GM19043 (cell line): ENCODE measurements at regions not wholly inside any gene's neighbourhood (a gene's known extent, or its start where the extent isn't known, plus 50 kb on each side); places are given as distances from the start of the nearest gene placed in this dataset.

Source experiments
- ATAC-seq: cut with Tn5 transposase; IDR thresholded peaks from one replicate; pipeline ENCODE4 v1.9.1; 2021; ENCODE audit warnings: low read depth; ENCODE audit not compliant: unreplicated experiment

DNA sequence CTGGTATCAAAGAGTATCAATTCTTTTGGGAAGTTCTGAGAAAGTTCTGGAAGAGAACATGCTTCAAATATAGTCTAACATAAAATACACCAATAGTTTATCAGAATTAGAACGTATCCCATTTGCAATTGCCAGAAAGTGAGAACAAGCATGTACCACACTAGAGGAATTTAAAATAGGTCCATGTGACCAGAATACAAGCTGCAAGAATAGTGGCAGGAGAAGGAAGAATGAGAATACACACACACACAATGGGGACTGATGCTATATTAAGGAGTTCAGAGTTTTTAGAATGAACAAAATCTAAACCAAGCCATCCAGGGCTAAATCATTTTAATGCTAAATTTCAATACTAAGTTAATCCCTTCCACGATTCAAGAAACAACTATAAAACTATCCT is 99.1 kb upstream of the TMEM168 start:
- ATAC-seq: no peak

DNA sequence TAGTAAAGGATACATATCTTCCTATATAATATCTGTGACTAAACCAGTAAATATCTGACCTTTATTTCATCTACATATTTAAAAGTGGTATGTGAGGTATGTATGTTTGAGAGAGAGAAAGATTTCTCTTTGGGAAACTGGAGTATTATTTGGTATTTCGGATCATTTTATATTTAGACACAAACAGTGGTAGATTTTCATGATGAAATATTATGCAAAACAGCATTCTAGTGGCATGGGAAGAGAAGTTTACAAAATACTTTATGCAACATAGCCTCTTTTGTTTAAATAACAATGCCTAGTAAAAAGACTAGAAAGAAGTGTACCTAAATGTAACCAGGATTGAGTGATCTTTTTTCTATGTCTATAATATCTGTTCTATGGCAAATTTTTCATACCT is 98.6 kb upstream of the TMEM168 start:
- no peak for ATAC-seq

DNA sequence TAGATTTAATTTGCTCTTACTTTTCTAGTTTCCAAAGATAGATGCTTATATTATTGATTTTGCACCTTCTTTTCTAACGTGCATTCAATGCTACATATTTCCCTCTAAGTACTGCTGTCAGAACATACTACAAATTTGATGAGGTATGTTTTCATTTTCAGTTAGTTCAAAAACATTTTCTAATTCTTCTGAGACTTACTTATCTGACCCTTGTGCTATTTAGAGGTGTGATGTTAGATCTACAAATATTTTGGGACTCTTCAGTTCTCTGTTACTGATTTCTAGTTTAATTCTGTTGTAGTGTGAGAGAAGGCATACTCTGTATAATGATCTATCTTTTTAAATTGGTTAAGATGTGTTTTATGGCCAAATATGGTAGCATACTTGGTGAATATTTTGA is 97.8 kb upstream of the TMEM168 start:
- ATAC-seq: no peak

DNA sequence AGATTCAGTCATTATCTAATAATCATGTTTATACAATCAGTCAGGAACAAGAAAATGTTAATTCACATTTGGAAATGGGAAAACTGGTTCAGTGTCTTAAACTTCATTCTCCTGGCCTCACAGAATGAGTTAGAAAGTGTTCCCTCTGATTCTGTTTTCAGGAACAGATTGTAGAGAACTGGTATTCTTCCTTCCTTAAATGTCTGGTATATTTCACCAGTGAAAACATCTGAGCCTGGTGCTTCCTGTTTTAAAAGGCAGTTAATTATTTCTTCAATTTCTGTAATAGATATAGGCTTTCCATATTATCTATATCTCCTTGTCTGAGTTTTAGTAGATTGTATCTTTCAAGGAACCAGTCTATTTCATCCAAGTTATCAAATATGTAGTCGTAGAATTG is 97.1 kb upstream of the TMEM168 start:
- ATAC-seq: no peak

DNA sequence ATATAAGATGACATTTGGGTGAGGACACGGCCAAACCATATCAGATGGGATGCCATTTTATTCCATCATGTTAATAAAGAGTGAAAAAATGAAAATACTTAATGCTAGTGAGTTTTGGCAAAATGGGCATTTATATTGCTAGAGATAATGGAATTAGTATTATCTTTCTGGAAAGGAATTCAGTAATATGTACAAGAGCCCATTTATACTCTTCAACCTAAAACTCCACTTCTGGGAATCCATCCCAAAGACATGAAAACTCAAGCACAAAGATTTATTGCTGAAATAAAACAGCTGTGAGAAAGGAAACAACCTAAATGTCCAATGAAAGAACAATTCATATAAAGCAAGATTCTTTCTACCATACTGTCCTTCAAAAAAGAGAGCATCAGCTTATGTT is 96.0 kb upstream of the TMEM168 start:
- ATAC-seq: no peak

DNA sequence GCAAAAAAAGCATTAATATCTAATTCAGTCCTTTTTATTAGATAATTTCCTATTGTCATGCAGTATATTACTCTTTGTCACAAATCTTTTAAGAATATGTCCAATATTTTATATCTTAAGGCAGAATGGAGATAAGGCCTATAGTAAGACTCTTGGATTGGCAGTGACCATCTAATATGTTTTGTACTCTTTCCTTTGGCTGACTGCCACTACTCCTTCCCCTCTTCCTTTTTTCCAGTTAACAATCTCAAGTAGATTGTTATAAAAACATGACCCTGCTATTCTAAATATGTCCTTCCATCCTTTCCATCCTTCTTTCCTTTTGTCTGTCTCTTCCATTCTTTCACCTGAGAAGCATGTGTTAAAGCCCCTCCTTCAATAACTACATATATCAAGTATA is 92.8 kb upstream of the TMEM168 start:
- no peak for ATAC-seq

DNA sequence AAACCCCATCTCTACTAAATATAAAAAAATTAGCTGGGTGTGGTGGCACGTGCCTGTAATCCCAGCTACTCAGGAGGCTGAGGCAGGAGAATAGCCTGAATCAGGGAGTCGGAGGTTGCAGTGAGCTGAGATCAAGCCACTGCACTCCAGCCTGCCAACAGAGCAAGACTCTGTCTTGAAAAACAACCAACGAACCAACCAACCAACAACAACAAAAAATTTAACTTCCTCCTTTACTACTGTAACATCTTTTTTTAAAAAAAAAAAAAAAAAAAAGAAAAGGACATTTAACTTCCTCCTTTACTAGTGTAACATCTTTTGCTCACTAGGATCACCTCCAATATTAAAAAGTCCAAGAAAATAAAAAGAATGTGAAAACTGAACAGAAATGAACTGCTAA is 92.3 kb upstream of the TMEM168 start:
- no peak for ATAC-seq

DNA sequence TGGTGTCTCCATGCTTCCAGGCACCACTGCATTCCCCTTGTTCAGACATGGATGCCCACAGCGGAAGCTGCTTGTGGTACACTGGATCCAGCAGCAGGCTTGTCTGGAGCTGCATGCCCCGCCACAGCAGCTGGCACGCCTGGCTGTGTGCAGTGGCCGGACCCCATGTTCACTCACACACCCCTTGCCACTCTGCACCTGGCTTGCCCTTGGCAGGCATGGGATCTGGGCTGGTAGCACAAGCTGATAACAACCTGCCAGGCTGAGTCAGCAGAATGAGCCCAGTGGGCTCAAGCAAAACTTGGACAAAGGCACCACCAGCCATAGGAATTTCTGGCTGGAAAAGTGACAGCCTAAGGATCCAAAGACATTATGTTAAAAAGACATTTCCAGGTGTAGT is 91.8 kb upstream of the TMEM168 start:
- ATAC-seq: no peak

DNA sequence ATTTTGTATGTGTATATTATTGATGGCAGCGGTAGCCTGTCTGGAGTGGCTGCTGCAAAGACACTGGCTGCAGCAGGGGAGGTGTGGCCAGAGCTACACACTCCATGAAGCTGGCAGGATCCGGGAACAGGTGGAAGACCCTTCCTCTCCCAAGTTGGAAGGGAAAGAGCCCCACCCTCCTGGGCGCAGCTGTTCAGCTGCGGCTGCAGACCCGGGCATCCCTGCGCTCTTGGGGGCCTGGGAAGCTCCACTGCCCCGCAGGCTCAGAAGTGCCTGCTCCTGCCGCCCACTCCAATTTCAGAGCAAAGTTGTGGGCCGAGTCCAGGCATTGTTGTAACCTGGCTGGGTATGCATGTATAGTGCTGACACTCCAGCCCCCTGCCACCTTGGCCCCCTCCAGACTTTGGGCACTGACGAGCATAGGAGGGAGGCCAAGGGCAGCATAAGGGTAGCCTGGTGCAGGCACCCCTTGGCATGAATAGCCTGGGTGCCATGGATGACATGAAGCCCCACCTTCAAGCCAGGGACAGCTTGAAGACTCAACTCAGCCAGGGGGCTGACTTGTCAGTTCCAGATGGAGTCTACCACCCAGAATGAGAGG is 90.7 kb upstream of the TMEM168 start:
- no peak for ATAC-seq

DNA sequence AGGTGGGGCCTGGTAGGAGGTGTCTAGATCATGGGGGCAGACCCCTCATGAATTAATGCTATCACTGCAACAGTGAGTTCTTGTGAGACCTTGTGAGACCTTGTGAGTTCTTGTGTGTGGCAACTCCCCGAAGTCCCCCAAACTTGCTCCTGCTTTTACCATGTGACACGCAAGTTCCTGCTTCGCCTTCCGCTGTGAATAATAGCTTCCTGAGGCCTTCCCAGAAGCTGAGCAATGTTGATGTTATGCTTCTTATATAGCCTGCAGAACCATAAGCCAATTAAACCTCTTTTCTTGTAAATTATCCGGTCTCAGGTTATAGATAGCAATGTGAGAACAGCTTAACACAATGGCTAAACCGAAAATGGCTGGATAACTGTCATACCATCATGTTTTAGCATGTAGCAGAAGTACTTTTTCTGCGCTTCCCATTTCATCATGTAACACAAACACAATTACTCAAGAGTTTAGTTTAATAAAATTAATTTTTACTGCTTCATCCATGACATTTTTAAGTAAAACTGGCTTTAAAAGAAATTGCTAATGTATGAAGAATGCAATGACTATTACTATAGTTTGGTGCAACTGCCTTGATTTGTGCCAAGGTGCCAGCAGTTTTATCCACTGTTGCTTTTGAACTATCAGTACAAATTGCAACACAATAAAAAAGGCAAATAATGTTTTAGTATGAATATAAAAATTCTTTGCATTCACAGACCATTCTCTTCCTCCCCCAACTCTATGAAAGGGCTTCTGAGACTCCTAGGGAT is 87.7 kb upstream of the TMEM168 start:
- ATAC-seq: no peak

DNA sequence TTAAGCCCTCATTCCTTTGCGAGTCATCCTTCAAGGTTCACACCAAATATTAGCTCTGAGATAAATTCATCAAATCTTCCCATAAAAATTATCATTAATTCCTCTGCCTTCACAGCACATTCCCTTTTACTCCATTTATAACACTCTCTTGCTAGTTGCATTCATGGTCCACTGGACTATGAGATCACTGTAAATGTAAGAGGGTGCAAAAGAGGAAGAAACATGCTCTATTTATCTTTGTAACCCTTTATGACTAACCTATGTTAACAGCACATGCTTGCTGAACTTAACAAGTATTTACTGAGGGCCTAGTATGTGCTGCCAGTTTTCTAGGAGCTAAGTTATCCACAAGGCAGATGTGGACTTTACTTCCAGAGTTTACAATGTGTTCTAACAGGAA is 86.7 kb upstream of the TMEM168 start:
- ATAC-seq: no peak

DNA sequence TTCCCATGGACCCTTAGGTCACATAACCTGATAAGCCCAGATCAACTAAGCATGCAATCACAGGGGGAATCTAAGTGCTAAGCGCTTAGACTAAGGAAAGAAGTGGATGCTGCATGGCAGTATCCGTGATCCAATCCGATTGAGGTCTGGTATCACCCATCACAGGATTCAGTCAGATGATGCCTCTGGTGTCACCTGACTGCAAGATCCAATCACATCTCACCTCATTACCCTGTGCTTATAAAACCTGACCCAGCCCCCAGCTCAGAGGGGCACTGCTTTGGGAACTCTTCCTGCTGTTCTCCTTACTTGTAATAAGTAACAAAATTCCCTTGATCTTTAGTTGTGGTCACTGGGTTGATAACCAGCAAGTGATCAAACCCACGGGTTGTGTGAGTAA is 84.7 kb upstream of the TMEM168 start:
- ATAC-seq: no peak

DNA sequence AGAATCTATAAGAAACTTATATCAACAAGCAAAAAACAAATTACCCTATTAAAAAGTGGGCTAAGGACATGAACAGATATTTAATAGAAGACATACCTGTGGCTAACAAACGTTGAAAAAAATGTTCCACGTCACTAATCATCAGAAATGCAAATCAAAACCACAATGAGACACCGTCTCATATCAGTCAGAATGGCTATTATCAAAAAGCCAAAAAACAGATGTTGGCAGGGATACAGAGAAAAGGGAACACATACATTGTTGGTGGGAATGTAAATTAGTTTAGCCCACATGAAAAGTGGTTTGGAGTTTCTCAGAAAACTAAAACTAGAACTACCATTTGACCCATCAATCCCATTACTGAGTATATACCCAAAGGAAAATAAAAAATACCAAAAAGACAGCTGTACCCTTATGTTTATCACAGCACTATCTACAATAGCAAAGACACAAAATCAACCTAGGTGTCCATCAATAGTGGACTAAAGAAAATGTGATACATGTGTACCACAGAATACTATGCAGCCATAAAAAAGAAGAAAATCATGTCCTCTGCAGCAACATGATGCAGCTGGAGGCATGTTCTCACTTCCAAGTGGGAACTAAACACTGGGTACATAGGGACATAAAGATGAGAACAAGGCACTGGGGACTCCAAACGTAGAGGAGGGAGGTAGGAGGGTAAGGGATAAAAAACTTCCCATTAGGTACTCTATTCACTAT is 83.8 kb upstream of the TMEM168 start:
- no peak for ATAC-seq

DNA sequence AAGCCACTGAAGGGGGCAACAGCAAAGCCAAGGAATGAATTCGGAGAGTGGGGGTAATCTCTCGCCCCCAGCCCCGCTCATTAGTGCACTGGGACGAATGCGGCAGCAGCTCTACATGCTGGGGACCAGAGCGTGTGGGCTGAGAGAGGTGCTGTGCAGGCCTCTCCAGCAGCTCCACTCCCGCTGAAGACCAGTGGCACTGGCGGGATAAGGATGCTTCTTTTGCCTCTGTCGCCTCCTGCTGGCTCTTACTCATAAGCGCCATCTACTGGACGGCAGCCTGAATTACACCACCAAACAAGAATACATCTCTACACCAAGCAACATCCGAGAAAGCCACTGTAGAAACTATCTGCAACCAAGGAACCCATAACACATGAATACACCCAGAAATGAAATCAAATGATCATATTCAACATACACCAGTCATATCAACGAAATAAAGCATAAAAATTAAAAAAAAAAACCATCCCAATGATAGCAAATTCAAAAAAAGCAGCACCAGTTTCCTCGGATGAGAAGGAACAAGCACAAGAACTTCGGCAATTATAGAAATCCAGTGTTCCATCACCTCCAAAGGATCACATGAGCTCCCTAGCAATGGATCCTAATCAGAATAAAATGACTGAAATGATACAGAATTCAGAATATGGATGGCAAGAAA is 79.0 kb upstream of the TMEM168 start:
- ATAC-seq: no peak

DNA sequence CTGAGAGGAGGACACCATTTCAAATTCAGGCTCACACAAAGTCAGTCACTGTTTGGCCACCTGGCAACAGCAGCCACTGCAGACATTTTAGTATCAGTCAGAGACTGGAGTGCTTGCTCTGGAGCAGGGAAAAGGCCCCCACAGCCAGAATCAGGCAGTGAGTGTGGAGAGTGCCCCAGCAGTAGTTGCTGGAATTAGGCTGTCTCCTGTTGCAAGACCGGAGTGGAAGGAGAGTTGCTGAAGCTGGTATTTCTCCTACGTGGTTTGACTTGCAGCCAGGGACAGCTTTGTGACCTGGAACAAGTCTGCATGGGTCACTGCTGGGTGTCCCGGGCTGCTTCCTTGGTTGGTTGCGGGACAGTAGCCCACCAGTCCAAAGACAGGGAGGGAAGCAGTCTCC is 78.4 kb upstream of the TMEM168 start:
- ATAC-seq: no peak

DNA sequence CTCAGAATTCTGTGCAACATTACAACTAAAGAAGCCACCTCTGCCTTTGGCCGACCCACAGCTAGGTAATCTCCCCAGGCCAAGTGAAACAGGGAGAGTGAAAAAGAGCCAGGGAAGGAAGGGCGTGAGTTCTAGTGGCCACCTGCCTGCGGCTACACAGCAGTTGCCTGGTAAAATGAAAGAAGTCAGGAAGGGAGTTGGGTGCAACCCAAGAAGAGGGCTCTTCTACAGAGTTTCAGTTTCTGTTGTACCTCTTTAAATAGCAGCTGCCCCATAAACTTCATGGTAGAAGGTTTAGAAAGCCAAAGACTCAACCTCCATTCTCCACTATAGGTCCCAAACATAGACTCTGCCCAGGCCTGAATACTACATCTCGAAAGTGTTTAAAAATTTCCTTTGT is 76.2 kb upstream of the TMEM168 start:
- peak; percentile 97 for ATAC-seq

DNA sequence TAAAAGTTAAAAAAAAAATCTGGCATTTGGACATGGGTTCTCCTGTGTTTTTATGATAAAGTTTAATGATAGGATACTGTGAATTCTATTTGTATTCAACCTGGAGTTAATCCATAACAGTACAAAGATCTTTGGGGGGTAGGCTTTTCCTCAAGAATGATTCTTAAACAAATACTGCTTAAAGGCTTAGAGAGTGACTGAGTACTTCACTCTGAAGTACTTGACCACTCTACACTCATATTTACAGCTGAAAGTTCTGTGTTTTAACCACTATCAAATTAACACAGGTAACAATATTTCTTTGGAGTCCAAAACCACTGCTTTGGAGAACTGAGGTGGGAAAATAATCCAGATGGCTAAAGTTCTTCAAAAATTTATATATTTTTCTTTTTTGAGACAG is 74.2 kb upstream of the TMEM168 start:
- ATAC-seq: no peak

DNA sequence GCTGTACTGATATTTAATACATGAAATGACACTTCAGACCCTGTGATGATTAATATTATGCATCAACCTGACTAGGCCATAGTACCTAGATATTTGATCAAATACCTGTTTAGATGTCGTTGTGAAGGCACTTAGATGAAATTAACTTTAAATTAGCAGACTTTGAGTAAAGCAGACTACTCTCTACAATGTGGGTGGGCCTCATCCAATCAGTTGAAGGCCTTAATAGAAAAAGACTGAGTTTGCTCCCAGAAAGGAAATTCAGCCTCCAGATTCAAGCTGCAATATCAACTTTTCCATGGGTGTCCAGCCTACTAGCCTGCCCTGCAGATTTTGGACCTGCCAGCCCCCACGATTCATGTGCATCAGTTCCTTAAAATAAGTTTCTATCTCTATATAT is 68.6 kb upstream of the TMEM168 start:
- ATAC-seq: no peak

DNA sequence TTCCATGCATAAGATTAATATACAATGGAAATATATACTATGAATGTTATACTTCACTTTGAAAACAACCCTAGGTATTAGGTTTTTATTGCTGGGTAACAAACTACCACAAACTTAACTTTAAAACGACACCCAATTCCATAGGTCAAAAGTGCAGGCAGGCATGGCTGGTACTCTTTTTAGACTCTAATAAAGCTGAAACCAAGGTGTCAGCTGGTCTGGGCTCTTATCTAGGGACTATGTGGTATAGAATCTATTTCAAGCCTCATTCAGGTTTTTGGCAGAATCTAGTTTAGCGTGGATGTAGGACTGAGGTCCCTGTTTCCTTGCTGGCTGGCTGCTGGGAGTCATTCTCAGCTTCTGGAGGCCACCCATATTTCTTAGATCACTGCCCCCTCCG is 65.0 kb upstream of the TMEM168 start:
- ATAC-seq: no peak

DNA sequence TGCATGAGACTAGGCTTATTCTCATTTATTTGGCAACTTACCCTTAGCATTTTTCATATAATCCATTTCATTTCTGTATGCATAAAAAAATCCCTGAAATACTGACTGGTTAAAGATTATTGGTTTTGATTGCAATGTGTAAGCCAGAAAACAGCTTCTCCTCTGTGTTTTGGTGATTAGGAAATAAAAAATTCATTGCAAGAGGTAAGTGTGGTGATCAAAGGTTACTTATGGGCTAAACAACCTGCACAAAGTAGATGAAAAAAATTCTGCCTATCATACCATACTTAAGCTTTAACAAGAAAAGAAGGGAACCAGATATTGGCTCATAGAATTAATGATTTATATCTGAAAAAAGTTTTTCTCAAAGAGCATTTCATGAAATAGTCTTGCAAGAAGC is 64.0 kb upstream of the TMEM168 start:
- ATAC-seq: no peak

DNA sequence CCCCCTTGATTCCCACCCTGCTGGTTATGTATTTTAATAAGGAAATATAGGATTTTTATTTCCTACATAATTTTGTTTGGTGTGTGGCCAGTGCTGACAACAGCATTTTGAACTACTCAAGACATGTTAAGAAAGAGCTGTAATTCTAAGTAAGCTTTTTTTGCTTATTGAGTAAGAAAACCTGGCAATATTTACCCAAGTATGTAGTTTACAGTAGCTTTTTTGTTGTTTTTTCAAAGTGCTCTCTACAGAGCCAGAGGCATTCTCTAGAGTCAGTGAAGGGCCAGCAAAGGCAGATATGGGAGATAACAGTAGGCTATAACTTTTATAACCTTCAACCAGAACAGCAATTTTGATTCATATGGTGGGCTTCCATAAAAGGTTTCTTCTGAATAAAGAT is 63.2 kb upstream of the TMEM168 start:
- ATAC-seq: no peak
